ENCODE measurements at regions not wholly inside any gene's neighbourhood (a gene's known extent, or its start where the extent isn't known, plus 50 kb on each side); places are given as distances from the start of the nearest gene placed in this dataset.

- no peak for DNase-seq
- no peak overlapping the region for H2BK5ac ChIP-seq (ENCODE audit: insufficient read length, low read length)
- TF ChIP-seq, protein P1, sequence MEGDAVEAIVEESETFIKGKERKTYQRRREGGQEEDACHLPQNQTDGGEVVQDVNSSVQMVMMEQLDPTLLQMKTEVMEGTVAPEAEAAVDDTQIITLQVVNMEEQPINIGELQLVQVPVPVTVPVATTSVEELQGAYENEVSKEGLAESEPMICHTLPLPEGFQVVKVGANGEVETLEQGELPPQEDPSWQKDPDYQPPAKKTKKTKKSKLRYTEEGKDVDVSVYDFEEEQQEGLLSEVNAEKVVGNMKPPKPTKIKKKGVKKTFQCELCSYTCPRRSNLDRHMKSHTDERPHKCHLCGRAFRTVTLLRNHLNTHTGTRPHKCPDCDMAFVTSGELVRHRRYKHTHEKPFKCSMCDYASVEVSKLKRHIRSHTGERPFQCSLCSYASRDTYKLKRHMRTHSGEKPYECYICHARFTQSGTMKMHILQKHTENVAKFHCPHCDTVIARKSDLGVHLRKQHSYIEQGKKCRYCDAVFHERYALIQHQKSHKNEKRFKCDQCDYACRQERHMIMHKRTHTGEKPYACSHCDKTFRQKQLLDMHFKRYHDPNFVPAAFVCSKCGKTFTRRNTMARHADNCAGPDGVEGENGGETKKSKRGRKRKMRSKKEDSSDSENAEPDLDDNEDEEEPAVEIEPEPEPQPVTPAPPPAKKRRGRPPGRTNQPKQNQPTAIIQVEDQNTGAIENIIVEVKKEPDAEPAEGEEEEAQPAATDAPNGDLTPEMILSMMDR (conservative IDR thresholded peaks at IDR 0.05): no peak
- H2BK120ac ChIP-seq (ENCODE audit: low read depth, low read length, poor library complexity, severe bottlenecking): no peak overlapping the region
- no peaks in the 10 kb centered on the region for H3K4me1 ChIP-seq (ENCODE audit: insufficient read depth, low read length)
- H3K9me3 ChIP-seq (ENCODE audit: control insufficient read depth, low read depth, low read length): no peaks in the 10 kb centered on the region
- no peaks in the 10 kb centered on the region for H3K23me2 ChIP-seq (ENCODE audit: insufficient read length, low read depth, low read length, poor library complexity, severe bottlenecking)
- Mint-ChIP-seq H3K36me3 (ENCODE audit: insufficient read depth in 1 of 3, low read depth in 3 of 3) (0 out of 7 replicates have a peak, but pooled peaks cover 0 to 1% (median 0%) of the 10 kb centered on the region in 3 experiments), H3K27me3 (ENCODE audit: low read depth) (peaks cover 9% of the 10 kb centered on the region), H3K4me3 (no peak overlapping the region), H3K9me3 (no peaks in the 10 kb centered on the region; a peak in 2 of 5 replicates), H3K4me1 (peaks cover 10 to 15% of the 10 kb centered on the region in 2 experiments), H3K27ac (peak overlapping the region in 1 of 3 experiments; percentile 63; a peak in 1 of 7 replicates)
- H4K20me1 ChIP-seq (ENCODE audit: control insufficient read depth, insufficient read depth, insufficient read length): peaks cover 3% of the 10 kb centered on the region
- H3K18ac ChIP-seq (ENCODE audit: insufficient read length, low read depth, low read length): no peak overlapping the region
- H2BK12ac ChIP-seq (ENCODE audit: insufficient read length, low read depth, low read length): no peak overlapping the region
- no peak overlapping the region for H2BK15ac ChIP-seq (ENCODE audit: low read depth, low read length)
- H3T11ph ChIP-seq (ENCODE audit: low read length): no peak overlapping the region
- no peaks in the 10 kb centered on the region for H3K79me1 ChIP-seq (ENCODE audit: insufficient read depth, low read depth, low read length, poor library complexity, severe bottlenecking)
- no peak overlapping the region for H3K14ac ChIP-seq (ENCODE audit: insufficient read depth, low read length)
- H4K91ac ChIP-seq (ENCODE audit: insufficient read length, low read depth, low read length): no peak overlapping the region
- H3K23ac ChIP-seq (ENCODE audit: insufficient read length, low read depth, low read length): no peak overlapping the region
- no CpG with 5 or more reads among the region's 8 CpGs for WGBS (ENCODE audit: extremely low coverage, insufficient read length, low lambda C conversion rate)
- H3K9ac ChIP-seq (ENCODE audit: extremely low read depth, insufficient read length, low read length): no peak overlapping the region
- H4K8ac ChIP-seq (replicated peaks; ENCODE audit: insufficient read length, low read depth, low read length): no peak overlapping the region
- no peaks in the 10 kb centered on the region for H3K27me3 ChIP-seq (ENCODE audit: insufficient read depth, low read length)
- H3K4me2 ChIP-seq (ENCODE audit: insufficient read depth, insufficient read length, low read length): no peak overlapping the region
- no peak overlapping the region for H4K5ac ChIP-seq (ENCODE audit: insufficient read length, low read depth, low read length)
- H3K27ac ChIP-seq (ENCODE audit: insufficient read length, low read depth, low read length): no peak overlapping the region
- H3K79me2 ChIP-seq (ENCODE audit: insufficient read depth, low read length): no peaks in the 10 kb centered on the region
- H3K56ac ChIP-seq (ENCODE audit: insufficient read length, low read depth, low read length): no peak overlapping the region
- H2BK20ac ChIP-seq (ENCODE audit: low read depth, low read length, poor library complexity, severe bottlenecking): no peak overlapping the region
- H3K4ac ChIP-seq (ENCODE audit: low read depth, low read length): no peak overlapping the region
- no peak overlapping the region for H2AFZ ChIP-seq (ENCODE audit: low read length)
- no peak overlapping the region for H2AK5ac ChIP-seq (ENCODE audit: insufficient read length, low read length)
Observed at GRCh38 chr11:71341173-71341572, 88.8 kb upstream of the SHANK2 start.

Data from H9 (cell line).